Activated CD4-positive, alpha-beta T cell treated with anti-CD3 and anti-CD28 coated beads, Interleukin-2, amount 10 ng/mL, durations not matched to agents 24 days and 14 days (primary cell): ENCODE measurements at regions not wholly inside any gene's neighbourhood (a gene's known extent, or its start where the extent isn't known, plus 50 kb on each side); places are given as distances from the start of the nearest gene placed in this dataset.
"Not testable (repeated sequence)": the region's sequence is repeated elsewhere in the genome, so short reads cannot be mapped to it uniquely, and the experiment has no call there.

Source experiments
- DNase-seq: peaks from one replicate; pipeline ENCODE4 v3.0.0; 2022
- H3K27ac Mint-ChIP-seq: one replicate; pipeline ENCODE4 v1.8.0; 2022; ENCODE audit warnings: mild to moderate bottlenecking, mixed read lengths
- H3K27me3 Mint-ChIP-seq: one replicate; pipeline ENCODE4 v1.8.0; 2022; ENCODE audit warnings: mixed read lengths
- H3K36me3 Mint-ChIP-seq: one replicate; pipeline ENCODE4 v1.8.0; 2022; ENCODE audit warnings: low read depth, mild to moderate bottlenecking, mixed read lengths
- H3K4me1 Mint-ChIP-seq: one replicate; pipeline ENCODE4 v1.8.0; 2021; ENCODE audit warnings: mixed read lengths
- H3K4me3 Mint-ChIP-seq: one replicate; pipeline ENCODE4 v1.8.0; 2022; ENCODE audit warnings: mild to moderate bottlenecking, moderate library complexity, mixed read lengths
- H3K9me3 Mint-ChIP-seq: one replicate; pipeline ENCODE4 v1.8.0; 2021; ENCODE audit warnings: mixed read lengths
- intact Hi-C: fragments of 100-400 bp; cut with micrococcal nuclease; formaldehyde crosslinking; loops from one replicate; pipeline ENCODE4 v1.15.1; 2023

DNA sequence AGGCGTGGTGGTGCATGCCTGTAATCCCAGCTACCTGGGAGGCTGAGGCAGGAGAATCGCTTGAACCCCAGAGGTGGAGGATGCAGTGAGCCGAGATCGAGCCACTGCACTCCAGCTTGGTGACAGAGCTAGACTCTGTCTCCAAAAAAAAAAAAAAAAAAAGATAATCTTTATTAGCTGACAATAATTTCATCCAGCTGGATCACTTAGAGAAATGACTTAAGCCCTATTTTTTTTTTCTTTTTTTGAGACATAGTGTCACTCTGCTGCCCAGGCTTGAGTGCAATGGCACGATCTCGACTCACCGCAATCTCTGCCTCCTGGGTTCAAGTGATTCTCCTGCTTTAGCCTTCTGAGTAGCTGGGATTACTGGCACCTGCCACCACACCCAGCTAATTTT, 51.6 kb upstream of the MAP4K4 start:
- H3K4me3 Mint-ChIP-seq, H3K4me1 Mint-ChIP-seq, H3K27ac Mint-ChIP-seq, intact Hi-C loops, DNase-seq, H3K9me3 Mint-ChIP-seq, H3K36me3 Mint-ChIP-seq, H3K27me3 Mint-ChIP-seq: not testable (repeated sequence)

DNA sequence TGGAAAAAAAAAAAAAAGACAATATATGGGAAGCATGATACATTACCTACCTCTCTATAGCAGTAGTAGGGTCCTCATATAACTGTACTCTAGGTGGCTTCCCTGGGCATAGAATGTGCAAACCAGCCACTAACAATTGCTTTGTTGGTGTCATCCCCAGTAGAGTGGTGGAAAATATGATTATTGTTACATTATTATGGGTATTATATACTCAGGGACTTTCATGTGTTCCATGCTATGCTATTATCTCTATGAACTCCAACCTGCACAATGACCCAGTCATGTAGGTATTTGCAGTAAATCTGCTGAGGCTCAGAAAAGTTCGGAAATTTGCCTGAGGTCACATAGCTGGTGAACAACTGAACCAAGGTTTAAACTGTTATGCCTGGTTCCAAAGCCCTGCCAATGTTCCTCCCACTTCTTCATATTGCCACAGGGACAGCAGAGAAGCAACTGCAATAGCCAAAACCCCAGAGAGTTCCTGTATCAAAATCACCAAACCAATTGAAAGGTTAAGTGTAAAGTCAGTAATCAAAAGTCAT, 52.6 kb upstream of the MAP4K4 start:
- Mint-ChIP-seq H3K27me3 (no peaks in the 10 kb centered on the region), H3K27ac (no peak overlapping the region), H3K4me1 (peaks cover 4% of the 10 kb centered on the region), H3K4me3 (no peak overlapping the region), H3K36me3 (no peaks in the 10 kb centered on the region), H3K9me3 (no peaks in the 10 kb centered on the region)
- intact Hi-C loops: no loop called here
- DNase-seq: no peak

DNA sequence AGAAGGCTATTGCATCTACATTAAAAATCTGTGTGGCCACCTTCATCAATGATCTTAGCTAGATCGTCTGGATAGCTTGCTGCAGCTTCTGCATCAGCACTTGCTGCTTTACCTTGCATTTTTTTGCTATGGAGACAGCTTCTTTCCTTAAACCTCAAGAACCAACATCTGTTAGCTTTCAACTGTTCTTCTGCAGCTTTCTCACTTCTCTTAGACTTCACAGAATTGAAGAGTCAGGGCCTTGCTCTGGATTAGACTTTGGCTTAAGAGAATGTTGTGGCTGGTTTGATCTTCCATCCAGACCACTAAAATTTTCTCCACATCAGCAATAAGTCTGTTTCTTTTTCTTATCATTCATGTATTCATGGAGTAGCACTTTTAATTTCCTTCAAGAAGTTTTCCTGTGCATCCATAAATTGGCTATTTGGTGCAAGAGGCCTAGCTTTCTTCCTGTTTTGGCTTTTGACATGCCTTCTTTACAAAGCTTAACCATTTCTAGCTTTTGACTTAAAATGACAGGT, 54.4 kb upstream of the MAP4K4 start:
- DNase-seq: no peak
- H3K27me3 Mint-ChIP-seq: no peaks in the 10 kb centered on the region
- intact Hi-C loops: no loop called here

DNA sequence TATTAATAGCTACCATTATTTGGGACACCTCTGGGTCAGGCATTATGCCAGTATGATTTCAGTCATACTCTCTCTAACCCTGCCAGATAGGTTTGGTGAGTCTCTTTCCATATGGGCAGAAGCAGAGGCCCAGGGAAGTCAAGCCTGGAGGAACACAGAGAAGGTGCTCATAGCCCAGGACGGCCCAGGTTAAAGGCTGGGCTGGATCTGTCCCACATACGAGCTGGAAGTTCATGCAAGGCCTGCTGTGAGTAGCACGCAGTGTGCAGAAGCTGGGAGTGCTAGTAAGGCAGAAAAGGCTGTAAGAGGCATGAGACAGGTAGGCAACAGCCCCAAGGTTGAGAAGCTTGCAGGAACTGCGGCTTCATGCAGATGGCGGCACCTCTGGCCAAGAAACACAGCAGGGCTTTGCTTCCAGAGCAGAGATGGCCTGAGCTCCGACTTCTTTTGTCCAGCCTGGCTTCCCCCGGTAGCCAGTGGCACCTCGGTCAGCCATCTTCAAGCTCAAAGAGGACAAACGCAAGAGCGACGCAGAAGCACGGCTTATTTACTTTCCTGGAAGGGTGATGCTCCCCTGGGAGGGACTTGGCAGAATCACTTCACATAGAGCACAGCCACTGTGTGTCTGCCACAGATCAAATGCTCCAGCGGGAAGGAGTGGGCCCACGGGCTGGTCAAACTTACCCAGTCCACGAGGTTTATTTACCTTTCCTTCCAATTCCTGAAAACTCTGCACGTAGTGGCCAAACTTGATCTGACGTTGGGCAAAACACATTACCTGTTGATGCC, 58.5 kb upstream of the MAP4K4 start:
- intact Hi-C loops: no loop called here
- Mint-ChIP-seq H3K27me3 (no peaks in the 10 kb centered on the region), H3K4me1 (no peaks in the 10 kb centered on the region), H3K9me3 (no peaks in the 10 kb centered on the region), H3K4me3 (no peak overlapping the region), H3K36me3 (no peaks in the 10 kb centered on the region), H3K27ac (no peak overlapping the region)
- no peak for DNase-seq

More for the DNA sequence above, 54.4 kb upstream of the MAP4K4 start:
- no peak overlapping the region for H3K4me3 Mint-ChIP-seq
- H3K36me3 Mint-ChIP-seq: no peaks in the 10 kb centered on the region
- H3K9me3 Mint-ChIP-seq: no peaks in the 10 kb centered on the region
- H3K4me1 Mint-ChIP-seq: peaks cover under 1% of the 10 kb centered on the region
- H3K27ac Mint-ChIP-seq: no peak overlapping the region

DNA sequence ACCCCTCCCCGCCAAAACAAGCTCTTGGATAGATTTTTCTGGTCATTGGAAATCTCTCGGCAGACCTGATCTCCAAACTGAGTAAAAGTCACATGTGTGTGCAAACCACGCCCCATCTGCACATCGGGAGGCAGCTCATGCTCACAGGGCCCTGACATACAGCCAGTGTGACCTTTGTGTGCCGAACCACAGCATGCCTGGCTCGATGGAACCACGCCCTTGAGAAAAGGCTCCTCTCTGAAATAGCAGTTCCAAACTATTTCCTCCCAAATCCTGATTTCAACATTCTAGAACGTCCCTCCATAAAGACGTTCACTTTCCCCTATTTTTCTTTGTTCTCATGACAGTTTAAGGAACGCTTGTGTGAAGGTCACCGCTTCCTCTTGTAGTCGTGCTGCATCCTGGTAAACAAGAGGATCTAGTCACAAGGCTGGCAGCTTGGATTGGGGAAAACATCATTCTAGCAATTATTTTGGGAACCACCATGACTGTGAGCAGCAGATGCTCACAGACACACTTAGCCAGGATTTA, 59.3 kb upstream of the MAP4K4 start:
- Mint-ChIP-seq H3K9me3 (no peaks in the 10 kb centered on the region), H3K36me3 (no peaks in the 10 kb centered on the region), H3K4me3 (no peak overlapping the region), H3K27ac (no peak overlapping the region), H3K4me1 (no peaks in the 10 kb centered on the region), H3K27me3 (no peaks in the 10 kb centered on the region)
- no peak for DNase-seq
- intact Hi-C loops: no loop called here

DNA sequence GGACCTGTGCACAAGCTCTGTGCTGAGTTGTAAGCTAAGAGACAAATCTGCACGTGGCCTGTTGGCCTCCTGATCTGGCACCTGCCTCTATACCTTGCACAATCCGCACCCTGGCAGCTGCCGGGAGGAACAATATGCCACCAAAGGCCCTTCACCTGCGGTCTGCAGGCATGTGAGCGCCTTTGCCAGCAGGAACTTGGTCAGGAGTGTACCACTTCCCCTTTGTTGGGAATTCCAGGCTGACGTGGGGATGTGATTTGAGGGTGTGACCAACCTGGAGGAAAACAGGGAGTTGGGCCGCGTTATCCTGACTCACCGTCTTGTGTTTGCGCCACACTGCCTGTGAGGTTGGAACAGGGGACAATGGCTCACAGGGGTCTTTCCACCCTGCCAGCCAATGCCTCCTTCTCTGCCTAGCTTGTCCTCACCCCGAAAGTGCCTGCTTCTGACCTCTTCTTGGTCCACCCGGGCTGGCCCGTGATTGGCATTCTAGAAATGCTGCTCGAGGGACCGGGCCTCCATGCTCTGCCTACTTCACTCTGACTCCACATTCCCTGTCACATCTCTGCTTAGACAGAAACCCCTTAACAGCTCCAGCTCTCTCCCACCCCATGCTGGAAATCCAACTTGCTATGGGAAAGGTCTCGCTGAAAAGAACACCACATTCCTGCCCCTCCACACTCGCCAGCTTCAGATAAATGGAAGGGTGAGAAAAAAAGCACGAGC, 67.1 kb upstream of the MAP4K4 start:
- Mint-ChIP-seq H3K27me3 (no peaks in the 10 kb centered on the region), H3K9me3 (peaks cover 6% of the 10 kb centered on the region)
- intact Hi-C loops: no loop called here

DNA sequence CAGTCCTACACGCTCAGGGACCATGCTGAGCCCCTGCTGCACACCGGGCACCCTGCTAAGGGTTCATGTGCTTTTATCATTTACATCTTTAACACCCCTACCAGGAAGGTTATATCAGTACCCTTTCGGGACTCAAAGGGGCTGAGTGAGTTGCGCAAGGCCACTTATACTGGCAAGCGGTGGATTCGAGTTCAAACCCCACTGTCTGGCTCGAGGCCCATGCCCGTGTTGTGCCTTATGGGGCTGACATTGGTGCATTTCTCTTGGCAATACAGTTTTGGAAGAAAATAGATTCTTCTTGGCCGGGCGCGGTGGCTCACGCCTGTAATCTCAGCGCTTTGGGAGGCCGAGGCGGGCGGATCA, 69.5 kb upstream of the MAP4K4 start:
- Mint-ChIP-seq H3K27ac (no peak overlapping the region), H3K4me3 (no peak overlapping the region), H3K4me1 (peaks cover 13% of the 10 kb centered on the region), H3K36me3 (peaks cover 2% of the 10 kb centered on the region), H3K27me3 (no peaks in the 10 kb centered on the region), H3K9me3 (peaks cover 6% of the 10 kb centered on the region)
- intact Hi-C loops: no loop called here
- DNase-seq: no peak

More for the DNA sequence above, 67.1 kb upstream of the MAP4K4 start:
- Mint-ChIP-seq H3K4me1 (peaks cover 3% of the 10 kb centered on the region), H3K4me3 (no peak overlapping the region), H3K36me3 (peaks cover 2% of the 10 kb centered on the region), H3K27ac (no peak overlapping the region)
- no peak for DNase-seq

DNA sequence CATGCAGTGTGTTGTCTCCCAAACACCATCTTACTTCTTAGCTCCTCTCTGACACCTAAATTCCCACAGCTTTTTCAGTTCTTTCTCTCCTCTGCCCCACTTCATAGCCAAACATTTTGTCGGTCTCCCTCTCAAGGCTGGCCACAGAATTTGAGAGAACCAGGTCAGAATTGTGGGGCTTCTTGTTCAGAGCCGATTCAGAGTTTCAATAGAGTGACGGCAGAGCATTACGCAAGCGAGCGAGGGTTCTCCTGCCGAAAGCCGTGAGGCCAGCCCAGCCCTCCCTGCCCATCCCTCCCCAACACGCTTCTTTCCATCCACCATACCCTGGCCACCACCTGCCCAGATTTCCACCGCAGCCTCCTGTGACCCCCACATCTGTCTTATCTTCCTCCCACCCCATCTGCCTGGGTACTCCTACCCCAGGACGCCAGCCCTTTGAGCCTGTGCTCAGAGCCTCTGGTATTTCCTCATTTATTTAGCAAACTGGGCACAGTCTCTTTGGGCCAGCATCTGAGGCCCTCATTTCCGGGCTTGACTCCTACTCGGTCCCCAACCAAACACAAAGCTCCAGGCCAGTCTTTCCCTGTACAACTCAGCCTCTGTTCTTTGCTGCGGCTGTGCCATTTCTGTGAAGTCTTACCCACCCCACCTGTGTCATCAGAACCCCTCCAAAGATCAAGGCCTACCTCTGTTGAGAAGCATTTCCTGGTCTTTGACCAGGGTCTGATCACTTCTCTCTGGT, 70.0 kb upstream of the MAP4K4 start:
- H3K27ac Mint-ChIP-seq: no peak overlapping the region
- peaks cover 2% of the 10 kb centered on the region for H3K36me3 Mint-ChIP-seq
- H3K4me3 Mint-ChIP-seq: no peak overlapping the region
- peaks cover 18% of the 10 kb centered on the region for H3K4me1 Mint-ChIP-seq
- no peak for DNase-seq
- peaks cover 6% of the 10 kb centered on the region for H3K9me3 Mint-ChIP-seq
- H3K27me3 Mint-ChIP-seq: no peaks in the 10 kb centered on the region
- intact Hi-C loops: no loop called here

DNA sequence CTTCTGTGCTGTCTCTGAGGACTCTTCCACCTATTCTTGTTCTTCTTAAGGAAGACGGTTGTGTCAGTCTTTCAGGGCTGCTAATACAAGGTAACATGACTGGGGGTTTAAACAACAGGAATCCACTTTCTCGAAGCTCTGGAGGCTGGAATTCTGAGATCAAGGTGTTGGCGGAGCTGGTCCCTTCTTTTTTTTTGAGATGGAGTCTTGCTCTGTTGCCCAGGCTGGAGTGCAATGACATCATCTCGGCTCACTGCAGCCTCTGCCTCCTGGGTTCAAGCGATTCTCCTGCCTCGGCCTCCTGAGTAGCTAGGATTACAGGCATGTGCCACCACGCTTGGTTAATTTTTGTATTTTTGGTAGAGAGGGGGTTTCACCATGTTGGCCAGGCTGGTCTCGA, 71.7 kb upstream of the MAP4K4 start:
- H3K4me1 Mint-ChIP-seq: peaks cover 19% of the 10 kb centered on the region
- H3K36me3 Mint-ChIP-seq, H3K27me3 Mint-ChIP-seq, intact Hi-C loops, H3K27ac Mint-ChIP-seq, H3K4me3 Mint-ChIP-seq, DNase-seq, H3K9me3 Mint-ChIP-seq: not testable (repeated sequence)

DNA sequence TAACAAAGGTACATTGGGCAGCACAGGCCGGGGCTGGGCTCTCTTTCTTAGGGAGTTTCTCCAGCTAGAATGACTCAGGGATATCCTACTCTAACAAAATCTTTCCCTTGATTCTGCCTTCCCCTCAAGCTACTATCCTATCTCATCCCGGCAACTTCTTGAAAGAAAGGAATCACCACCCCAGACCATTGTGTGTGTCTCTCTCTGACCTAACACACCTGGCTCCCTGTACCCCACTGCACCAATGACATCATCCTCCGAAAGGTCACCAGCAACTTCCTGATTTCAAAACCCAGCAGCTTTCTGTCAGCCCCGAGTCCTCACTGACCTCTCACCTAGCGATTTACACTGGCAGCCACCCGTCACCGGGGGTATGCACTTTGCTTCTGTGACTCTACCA, 72.1 kb upstream of the MAP4K4 start:
- Mint-ChIP-seq H3K27ac (no peak overlapping the region), H3K27me3 (no peaks in the 10 kb centered on the region), H3K9me3 (peaks cover 6% of the 10 kb centered on the region), H3K4me3 (no peak overlapping the region), H3K4me1 (peaks cover 20% of the 10 kb centered on the region), H3K36me3 (peaks cover 2% of the 10 kb centered on the region)
- DNase-seq: no peak
- intact Hi-C loops: no loop called here

DNA sequence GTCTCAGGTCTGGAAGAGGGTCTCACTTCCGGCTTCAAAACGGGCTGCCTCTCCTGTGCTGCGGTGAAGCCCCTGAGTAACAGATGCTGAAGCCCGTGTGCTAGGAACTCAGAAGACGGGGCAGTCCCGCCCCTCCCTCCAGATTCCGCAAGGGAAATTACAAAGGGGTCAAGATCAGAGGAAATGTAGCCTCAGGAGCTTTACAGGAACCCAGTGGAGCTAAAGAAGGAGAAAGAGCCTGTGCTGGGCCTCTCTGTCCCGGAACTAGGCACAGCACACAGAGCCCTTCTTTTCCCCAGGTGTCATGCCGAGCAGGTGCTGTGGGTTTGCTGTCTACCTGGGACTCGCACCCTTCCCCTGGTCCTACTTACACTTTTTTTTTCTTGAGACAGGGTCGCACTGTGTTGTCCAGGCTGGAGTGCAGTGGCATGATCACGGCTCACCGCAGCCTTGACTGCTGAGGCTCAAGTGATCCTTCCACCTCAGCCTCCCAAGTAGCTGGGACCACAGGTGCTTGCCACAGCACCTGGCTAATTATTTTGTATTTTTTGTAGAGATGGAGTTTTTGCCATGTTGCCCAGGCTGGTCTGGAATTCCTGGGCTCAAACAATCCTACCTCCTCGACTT, 72.7 kb upstream of the MAP4K4 start:
- Mint-ChIP-seq H3K36me3 (peaks cover 2% of the 10 kb centered on the region), H3K4me1 (peaks cover 22% of the 10 kb centered on the region), H3K27ac (no peak overlapping the region), H3K9me3 (peaks cover 6% of the 10 kb centered on the region), H3K4me3 (no peak overlapping the region), H3K27me3 (no peaks in the 10 kb centered on the region)
- intact Hi-C loops: no loop called here
- no peak for DNase-seq

DNA sequence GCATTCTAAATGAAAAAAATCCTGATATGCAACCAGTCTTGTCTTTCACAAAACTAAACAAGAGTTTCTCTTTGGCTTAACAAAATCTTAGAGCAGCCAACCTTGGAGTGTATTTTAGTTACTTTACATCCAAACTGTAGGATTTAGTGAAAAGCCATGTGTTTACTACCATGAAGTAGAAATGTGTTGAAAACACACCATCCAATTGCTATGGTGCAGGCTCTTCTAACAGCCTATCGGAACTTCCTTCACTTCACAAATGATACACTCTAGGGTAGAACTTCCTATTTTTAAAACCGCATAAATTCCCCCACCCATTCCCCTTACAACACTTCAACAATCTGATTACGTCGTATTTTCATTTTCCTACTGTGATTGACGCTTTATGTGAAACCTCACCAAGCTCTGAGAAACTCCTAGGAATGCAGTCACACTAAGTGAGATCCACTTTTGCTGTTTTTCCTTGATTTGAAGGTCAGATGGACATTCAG, 74.4 kb upstream of the MAP4K4 start:
- Mint-ChIP-seq H3K27me3 (no peaks in the 10 kb centered on the region), H3K27ac (peak overlapping the region; percentile 17), H3K36me3 (peaks cover 2% of the 10 kb centered on the region), H3K4me1 (peaks cover 22% of the 10 kb centered on the region), H3K9me3 (peaks cover 6% of the 10 kb centered on the region), H3K4me3 (peak overlapping the region; percentile 23)
- intact Hi-C loops: loop anchor here (2.0 kb wide), 1 partner anchor 30 kb away; no protein-coding TSS in a partner anchor
- DNase-seq: peak; percentile 59
